HG03280 (cell line): ENCODE measurements at regions not wholly inside any gene's neighbourhood (a gene's known extent, or its start where the extent isn't known, plus 50 kb on each side); places are given as distances from the start of the nearest gene placed in this dataset.

Source experiments
- ATAC-seq: cut with Tn5 transposase; IDR thresholded peaks from one replicate; pipeline ENCODE4 v1.9.1; 2021; ENCODE audit warnings: mild to moderate bottlenecking, moderate library complexity; ENCODE audit not compliant: unreplicated experiment

GRCh38 chr19:29292153-29292552 is 79.2 kb upstream of the UQCRFS1 start:
- ATAC-seq = no peak

DNA sequence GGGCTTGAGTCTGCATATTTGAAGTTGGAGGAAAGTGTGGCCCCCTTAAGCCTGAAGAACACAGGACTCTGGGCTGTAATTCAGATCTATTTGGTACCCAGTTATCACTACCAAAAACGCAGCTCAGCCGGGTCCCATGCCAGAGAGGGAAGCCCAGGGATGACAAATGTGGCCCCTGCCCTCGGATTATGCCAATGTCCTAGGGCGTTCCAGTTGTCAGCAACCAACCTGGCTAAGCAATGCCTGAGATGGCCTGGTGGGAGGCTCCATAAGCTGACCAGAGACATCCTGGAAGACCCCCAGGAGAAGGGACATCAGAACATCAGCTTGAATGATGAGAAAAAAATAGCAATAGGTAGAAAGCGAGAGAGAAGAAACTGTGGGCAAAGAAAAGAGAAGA is 79.6 kb upstream of the UQCRFS1 start:
- ATAC-seq = no peak

- no peak for ATAC-seq
Observed at GRCh38 chr19:29293292-29293691, 80.3 kb upstream of the UQCRFS1 start.

- ATAC-seq = no peak
Observed at GRCh38 chr19:29293736-29294342, 80.9 kb upstream of the UQCRFS1 start.

DNA sequence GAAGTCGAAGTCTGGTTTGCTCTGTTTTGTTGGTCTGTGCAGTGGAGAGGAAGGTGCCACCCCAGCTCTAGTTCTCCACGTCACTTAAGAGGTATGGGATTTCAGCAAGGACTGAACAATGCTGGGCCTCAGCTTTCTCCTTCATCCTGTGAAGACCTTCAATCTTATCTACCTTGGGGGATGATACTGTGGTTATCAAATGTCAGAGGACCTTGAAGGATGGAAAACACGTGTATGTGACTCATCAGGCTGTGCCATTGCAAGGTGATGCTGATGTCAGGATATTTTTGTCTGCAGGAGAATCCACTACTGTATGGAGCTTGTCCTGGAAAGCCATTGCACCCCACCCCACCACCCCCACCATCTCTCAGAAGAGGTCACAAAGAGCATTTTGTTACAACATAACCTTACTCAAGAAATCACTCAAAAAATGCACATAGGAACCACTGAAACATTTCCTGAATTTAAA is 81.4 kb upstream of the UQCRFS1 start:
- no peak for ATAC-seq

- ATAC-seq = no peak
Observed at GRCh38 chr19:29295285-29295684, 82.3 kb upstream of the UQCRFS1 start.

- ATAC-seq = no peak
Observed at GRCh38 chr19:29297381-29297780, 84.4 kb upstream of the UQCRFS1 start.

DNA sequence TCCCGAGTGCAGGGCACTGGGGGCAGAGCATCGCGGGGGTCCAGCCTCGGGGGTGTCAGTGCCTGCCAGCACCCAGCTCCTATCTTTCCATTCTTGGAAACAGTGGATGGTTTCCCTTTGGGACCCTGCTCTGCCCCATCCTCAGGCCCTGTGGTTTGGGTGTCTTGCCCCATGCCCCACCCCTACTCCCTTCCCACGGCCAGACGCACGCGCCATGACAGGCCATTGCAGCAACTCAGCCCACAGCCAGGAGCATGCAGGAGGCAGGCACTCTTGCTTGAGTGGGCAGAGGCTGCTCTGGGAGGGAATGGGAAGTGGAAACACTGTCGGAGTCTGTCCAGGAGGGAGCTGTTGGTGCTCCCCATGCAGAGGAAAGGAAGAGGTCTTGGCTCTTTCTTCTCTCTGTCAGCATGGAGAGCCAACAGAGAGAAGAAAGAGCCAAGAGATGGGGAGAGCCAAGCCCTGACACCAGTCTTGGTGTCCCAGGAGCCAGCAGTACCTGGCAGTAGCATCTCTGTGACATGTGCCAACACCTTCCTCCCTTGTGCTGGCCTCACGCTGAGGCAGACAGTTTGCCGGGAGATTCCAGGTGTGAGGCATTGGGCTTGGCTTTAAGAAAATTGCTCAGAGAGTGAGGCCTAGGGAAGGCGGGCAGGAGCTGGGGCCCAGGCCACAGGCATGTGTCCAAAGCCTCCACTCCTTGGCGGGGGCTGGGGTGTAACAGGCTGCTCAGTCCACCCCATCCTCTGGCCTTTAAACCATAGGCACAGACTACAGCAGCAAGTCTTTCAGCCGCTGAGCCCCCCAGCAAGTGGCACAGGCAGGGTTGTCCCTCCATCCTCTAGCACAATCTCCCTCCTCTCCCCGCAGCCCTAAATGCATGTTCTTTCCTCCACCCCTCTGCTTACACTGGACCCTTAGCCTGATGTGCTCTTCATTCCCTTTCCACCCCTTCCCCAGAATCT is 86.7 kb upstream of the UQCRFS1 start:
- no peak for ATAC-seq

DNA sequence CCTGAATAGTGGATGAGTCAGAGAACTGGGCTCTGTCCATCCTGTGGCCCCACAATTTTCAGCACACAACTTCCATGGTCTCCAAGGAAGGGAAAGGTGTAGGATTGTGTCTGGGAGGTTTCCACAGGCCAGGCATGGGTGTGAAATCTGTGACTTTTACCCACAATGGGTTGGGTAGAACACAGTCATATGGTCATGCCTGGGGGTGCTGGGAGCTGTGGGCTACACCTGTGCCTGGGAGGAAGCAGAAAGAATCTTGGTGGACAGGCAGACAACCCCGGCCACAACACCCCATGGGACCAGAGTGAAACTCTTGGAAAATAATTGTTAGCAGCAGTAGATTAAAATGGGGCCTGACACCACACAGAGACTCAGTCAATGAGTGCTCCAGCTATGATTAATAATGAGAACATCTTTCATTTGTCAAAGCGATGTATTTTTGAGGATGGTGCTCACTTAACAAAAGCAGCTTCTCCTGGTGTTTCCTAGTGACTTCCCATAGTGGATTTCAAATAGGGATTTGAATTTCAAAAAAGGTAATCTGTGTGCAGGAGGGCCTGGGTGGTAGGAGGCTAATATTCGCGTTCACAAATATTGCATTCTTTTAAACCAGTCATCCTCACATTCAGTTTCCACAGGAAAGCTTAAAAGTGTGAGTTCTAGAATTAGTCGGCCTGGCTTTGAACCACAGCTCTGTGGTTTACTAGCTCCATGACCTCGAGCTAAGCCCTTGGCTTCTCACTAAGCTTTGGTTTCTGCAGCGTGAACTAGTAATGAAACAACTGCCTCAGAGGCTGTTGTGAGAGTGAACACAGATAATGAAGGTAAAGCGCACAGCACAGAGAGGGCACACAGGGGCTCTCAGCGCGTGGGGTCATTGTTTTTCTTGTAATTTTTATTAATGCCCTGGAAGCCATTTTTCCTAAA is 89.3 kb upstream of the UQCRFS1 start:
- ATAC-seq = no peak

- no peak for ATAC-seq
Observed at GRCh38 chr19:29303069-29303718, 90.2 kb upstream of the UQCRFS1 start.

DNA sequence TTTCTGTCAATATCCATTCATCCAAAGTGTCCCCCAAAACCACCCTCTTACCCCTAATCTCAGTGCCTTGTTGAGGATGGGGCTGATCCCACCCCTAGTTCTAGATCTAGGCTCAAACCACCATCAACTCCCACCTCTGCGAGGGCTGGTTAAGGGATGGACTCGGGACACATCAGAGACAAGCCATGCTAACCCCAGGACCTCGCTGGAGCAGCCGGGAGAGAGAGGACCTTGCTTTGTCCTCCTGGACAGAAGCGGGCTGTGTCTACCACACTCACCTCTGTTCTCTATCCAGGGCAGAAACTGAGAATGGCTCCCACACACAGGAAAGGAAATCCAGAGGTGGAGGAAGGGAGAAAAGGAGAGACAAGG is 90.8 kb upstream of the UQCRFS1 start:
- no peak for ATAC-seq

GRCh38 chr19:29305268-29305667 is 92.3 kb upstream of the UQCRFS1 start:
- ATAC-seq = no peak

GRCh38 chr19:29308977-29309590 is 96.1 kb upstream of the UQCRFS1 start:
- no peak for ATAC-seq

GRCh38 chr19:29309637-29310036 is 96.7 kb upstream of the UQCRFS1 start:
- no peak for ATAC-seq

DNA sequence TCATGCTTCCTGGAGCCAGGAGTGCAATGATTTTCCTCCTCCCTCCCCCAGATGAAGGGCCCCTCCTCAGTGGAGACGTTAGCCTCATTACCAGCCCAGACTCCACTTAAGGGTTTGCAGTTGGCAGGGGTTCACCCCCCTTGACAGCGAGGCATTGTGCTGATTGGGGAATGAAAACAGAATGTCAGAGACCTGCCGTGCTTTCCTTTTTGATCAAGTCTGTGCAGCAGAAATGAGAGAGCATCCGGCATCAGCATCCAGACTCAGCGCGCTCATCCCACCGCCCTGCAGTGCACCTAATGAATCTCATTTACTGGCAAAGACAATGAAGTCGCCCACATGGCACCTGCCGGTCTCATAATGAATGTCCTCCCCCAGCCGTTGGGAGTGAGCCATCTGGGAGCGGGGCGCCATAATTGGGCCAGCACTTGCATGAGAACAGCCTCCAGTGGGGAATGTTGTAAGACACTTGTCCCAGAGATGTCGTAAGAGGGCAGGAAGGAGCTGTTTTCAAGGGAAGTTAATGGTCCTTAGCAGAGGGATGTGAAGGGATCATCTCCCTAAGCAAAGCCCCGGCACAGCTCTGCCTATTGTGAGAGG is 98.3 kb upstream of the UQCRFS1 start:
- ATAC-seq = no peak

DNA sequence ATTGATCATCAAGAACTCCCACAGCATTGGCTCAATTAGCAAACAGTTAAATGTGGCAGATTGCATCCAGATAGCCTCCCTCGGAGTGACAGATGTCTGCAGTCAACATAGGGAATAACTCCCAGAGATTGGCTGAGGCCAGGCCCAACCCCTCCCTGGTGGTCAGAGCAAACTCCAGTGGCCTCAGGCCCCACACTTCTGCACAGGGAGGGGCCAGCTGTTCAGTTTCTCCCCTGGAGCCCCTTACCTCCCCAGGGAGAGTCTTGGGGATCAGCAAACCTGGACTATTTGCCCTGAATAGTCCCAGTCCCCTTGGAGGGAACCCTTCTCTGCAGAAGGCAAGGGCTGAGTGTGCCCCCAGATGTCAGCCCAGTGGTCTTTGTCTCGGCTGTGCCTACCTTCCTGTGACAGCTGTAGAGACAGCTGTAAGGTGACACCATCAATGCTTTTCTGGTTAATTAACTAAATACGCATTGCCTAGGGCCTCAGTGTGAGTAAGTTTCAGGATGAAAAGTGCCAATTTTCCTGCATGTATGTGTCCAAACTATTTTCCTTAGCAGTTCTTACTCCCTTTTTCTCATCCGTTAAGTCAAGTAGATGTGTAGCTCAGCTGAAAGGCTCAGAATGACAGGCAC is 102.7 kb upstream of the UQCRFS1 start:
- ATAC-seq = no peak

- ATAC-seq = no peak
Observed at GRCh38 chr19:29318581-29318980, 105.6 kb upstream of the UQCRFS1 start.

DNA sequence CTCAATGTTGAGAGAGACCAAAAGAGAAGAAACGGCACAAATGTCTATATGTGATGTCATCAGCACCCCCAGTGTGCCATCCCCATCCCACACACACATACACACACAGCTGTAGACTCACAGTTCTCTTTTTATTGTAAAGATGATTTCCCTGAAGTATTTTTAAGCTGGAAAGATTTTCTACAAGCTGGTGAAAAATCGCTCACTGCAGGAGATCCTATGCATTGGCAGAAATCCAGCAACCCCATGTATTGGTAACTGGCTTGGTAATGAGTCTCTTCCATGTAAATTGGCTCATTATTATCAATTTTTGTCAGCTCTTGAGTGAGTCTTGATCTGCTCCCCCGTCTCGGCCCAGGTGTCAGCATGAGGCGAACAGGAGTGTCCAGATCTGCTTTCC is 107.1 kb upstream of the UQCRFS1 start:
- ATAC-seq = no peak

- no peak for ATAC-seq
Observed at GRCh38 chr19:29320618-29321017, 107.7 kb upstream of the UQCRFS1 start.
